Transverse colon (tissue), 4 donors: ENCODE measurements at regions not wholly inside any gene's neighbourhood (a gene's known extent, or its start where the extent isn't known, plus 50 kb on each side); places are given as distances from the start of the nearest gene placed in this dataset.

Experiments
- DNase-seq: peaks from one replicate; pipeline ENCODE4 v3.0.0-alpha.2; 2019
- H3K27ac ChIP-seq, 4 donors: fragments of 200-600 bp; sonication (generic); 2 replicates each; pipeline ENCODE4 v1.5.1; 2016 to 2018; ENCODE audit warnings: inconsistent platforms in 4 of 4
- H3K27me3 ChIP-seq: fragments of 200-600 bp; sonication (generic); 2 replicates; pipeline ENCODE4 v1.5.1; 2017; ENCODE audit warnings: inconsistent platforms
- H3K36me3 ChIP-seq, 4 donors: fragments of 200-600 bp; sonication (generic); 2 replicates each; pipeline ENCODE4 v1.5.1; 2017 to 2019; ENCODE audit warnings: inconsistent platforms in 4 of 4
- H3K4me1 ChIP-seq, 4 donors: fragments of 200-600 bp; sonication (generic); 2 replicates each; pipeline ENCODE4 v1.5.1; 2017 to 2020; ENCODE audit warnings: inconsistent platforms in 4 of 4
- H3K4me3 ChIP-seq, 4 donors: fragments of 200-600 bp; sonication (generic); 1 replicate in 1 of 4; 2 replicates in 3 of 4; pipeline versions ENCODE4 v1.5.1 to v1.6.1; 2017 to 2019; ENCODE audit warnings: inconsistent platforms in 4 of 4
- H3K9me3 ChIP-seq, 2 donors: fragments of 200-600 bp; sonication (generic); 2 replicates each; pipeline ENCODE4 v1.5.1; 2017 to 2019; ENCODE audit warnings: inconsistent platforms in 2 of 2
- CTCF ChIP-seq, 5 experiments: fragments of 200-600 bp in 3 of 5; fragments of 450-650 bp in 2 of 5; sonication (generic) in 3 of 5; IDR thresholded peaks; 1 replicate in 2 of 5; 2 replicates in 3 of 5; pipeline ENCODE4 v1.5.1; 2016 to 2017; ENCODE audit warnings: antibody characterized with exemption in 5 of 5, inconsistent platforms in 3 of 5, mild to moderate bottlenecking in 2 of 5, moderate library complexity in 1 of 5
- EP300 ChIP-seq: sonication (generic); formaldehyde crosslinking; IDR thresholded peaks from one replicate; pipeline ENCODE4 v1.6.1; 2017; ENCODE audit warnings: antibody characterized with exemption, low read depth
- POLR2A ChIP-seq: fragments of 450-650 bp; IDR thresholded peaks from one replicate; pipeline ENCODE4 v1.6.1; 2016; ENCODE audit warnings: antibody characterized with exemption, mild to moderate bottlenecking, moderate library complexity
- POLR2AphosphoS5 ChIP-seq, 3 donors: sonication (generic); formaldehyde crosslinking; IDR thresholded peaks; one replicate each; pipeline ENCODE4 v1.6.1; 2016; ENCODE audit warnings: antibody characterized with exemption in 3 of 3
- WGBS, 2 donors: methylation state at CpG; one replicate each; pipeline ENCODE4 v1.1.5; 2018; ENCODE audit warnings: low coverage in 1 of 2; 5-methylcytosine and 5-hydroxymethylcytosine counted together
- in situ Hi-C, 4 donors: fragments of 200-750 bp; cut with MboI; loops; one replicate each; pipeline versions ENCODE4 v1.15.0 to v1.15.1; 2017; ENCODE audit warnings: low sequenced_read_pairs in 3 of 4, low pct_ligation_motif_present in 1 of 4, low pct_unique_long_range_greater_than_20kb in 1 of 4
- intact Hi-C: fragments of 100-400 bp; cut with DNase I; formaldehyde crosslinking; loops from one replicate; pipeline ENCODE4 v1.15.1; 2023; ENCODE audit warnings: low total_unique reads

GRCh38 chr12:114481200-114481535 lies 75.2 kb upstream of the TBX5 start:
- H3K36me3 ChIP-seq = no peaks in the 10 kb centered on the region
- H3K27me3 ChIP-seq = peaks cover 85% of the 10 kb centered on the region
- H3K27ac ChIP-seq = no peak overlapping the region
- no peak for TF ChIP-seq CTCF (IDR thresholded peaks at IDR 0.05)
- no peaks in the 10 kb centered on the region for H3K9me3 ChIP-seq
- in situ Hi-C loops = no loop called here
- H3K4me3 ChIP-seq = no peak overlapping the region
- peaks cover 0 to 16% (median 7%) of the 10 kb centered on the region in 4 donors for H3K4me1 ChIP-seq
- no peak for DNase-seq
- intact Hi-C loops = no loop called here
- WGBS, 2 donors = 8% methylated on average over 6 of the region's 6 CpGs; no CpG with 5 or more reads in 1 of the 2 donors

GRCh38 chr12:114480337-114481199 lies 74.6 kb upstream of the TBX5 start:
- intact Hi-C loops (no loop called here), in situ Hi-C loops (no loop called here)
- WGBS, 2 donors = 12% methylated on average over 34 of the region's 34 CpGs; no CpG with 5 or more reads in 1 of the 2 donors
- peaks cover 0 to 16% (median 7%) of the 10 kb centered on the region in 4 donors for H3K4me1 ChIP-seq
- DNase-seq = no peak
- peak overlapping the region in 1 of 4 donors; percentile 30 for H3K4me3 ChIP-seq
- TF ChIP-seq CTCF (IDR thresholded peaks at IDR 0.05) = no peak
- no peak for TF ChIP-seq POLR2A
- no peak for TF ChIP-seq POLR2AphosphoS5 (IDR thresholded peaks at IDR 0.05)
- TF ChIP-seq EP300 = no peak
- no peak overlapping the region for H3K27ac ChIP-seq
- H3K36me3 ChIP-seq = no peaks in the 10 kb centered on the region
- H3K27me3 ChIP-seq = peaks cover 87% of the 10 kb centered on the region
- H3K9me3 ChIP-seq = no peaks in the 10 kb centered on the region

GRCh38 chr12:114479831-114480230 lies 73.9 kb upstream of the TBX5 start:
- H3K27ac ChIP-seq = no peak overlapping the region
- WGBS, 2 donors = 0 to 8% methylated on average over 5 to 22 of the region's 22 CpGs
- intact Hi-C loops (no loop called here), in situ Hi-C loops (no loop called here)
- no peak for TF ChIP-seq CTCF (IDR thresholded peaks at IDR 0.05)
- TF ChIP-seq EP300 = no peak
- no peak for TF ChIP-seq POLR2A
- TF ChIP-seq POLR2AphosphoS5 (IDR thresholded peaks at IDR 0.05) = no peak
- H3K4me1 ChIP-seq = peaks cover 0 to 16% (median 7%) of the 10 kb centered on the region in 4 donors
- no peaks in the 10 kb centered on the region for H3K36me3 ChIP-seq
- no peak for DNase-seq
- peaks cover 85% of the 10 kb centered on the region for H3K27me3 ChIP-seq
- H3K9me3 ChIP-seq = no peaks in the 10 kb centered on the region
- H3K4me3 ChIP-seq = peak overlapping the region in 1 of 4 donors; percentile 30

- intact Hi-C loops (no loop called here), in situ Hi-C loops (no loop called here)
- Histone ChIP-seq H3K27ac (no peak overlapping the region), H3K27me3 (peaks cover 83% of the 10 kb centered on the region), H3K36me3 (no peaks in the 10 kb centered on the region), H3K4me3 (no peak overlapping the region), H3K4me1 (peaks cover 0 to 16% (median 7%) of the 10 kb centered on the region in 4 donors), H3K9me3 (no peaks in the 10 kb centered on the region)
- DNase-seq = no peak
- no peak for TF ChIP-seq POLR2AphosphoS5 (IDR thresholded peaks at IDR 0.05)
- TF ChIP-seq EP300 = no peak
- no peak for TF ChIP-seq POLR2A
- no peak for TF ChIP-seq CTCF (IDR thresholded peaks at IDR 0.05)
- WGBS, 2 donors = 26% methylated on average over 5 of the region's 5 CpGs; no CpG with 5 or more reads in 1 of the 2 donors
Observed at GRCh38 chr12:114478865-114479264, 72.9 kb upstream of the TBX5 start.
